GM19397 (cell line): ENCODE measurements at regions not wholly inside any gene's neighbourhood (a gene's known extent, or its start where the extent isn't known, plus 50 kb on each side); places are given as distances from the start of the nearest gene placed in this dataset.
"Not testable (repeated sequence)": the region's sequence is repeated elsewhere in the genome, so short reads cannot be mapped to it uniquely, and the experiment has no call there.

ENCODE experiments used
- ATAC-seq: cut with Tn5 transposase; IDR thresholded peaks from one replicate; pipeline ENCODE4 v1.9.1; 2021; ENCODE audit warnings: mild to moderate bottlenecking, moderate library complexity; ENCODE audit not compliant: unreplicated experiment

DNA sequence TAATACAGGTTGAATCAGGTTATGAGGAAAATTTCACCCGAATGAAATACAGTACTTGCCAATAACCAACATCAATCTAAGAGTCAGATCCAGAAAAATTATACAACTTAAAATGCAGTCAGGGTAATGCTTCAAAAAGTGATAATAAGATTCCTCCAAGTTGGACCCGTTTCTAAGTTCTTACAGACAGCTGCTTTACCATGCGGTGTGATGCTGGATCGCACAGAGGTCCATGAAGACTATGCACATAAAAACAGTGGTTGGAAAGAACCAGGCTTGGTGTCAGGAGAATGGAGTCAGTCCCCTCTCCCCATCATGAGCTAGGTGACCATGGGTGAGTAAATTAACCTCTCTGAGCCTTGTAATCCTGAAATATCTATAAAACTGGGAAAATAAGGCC lies 261.3 kb downstream of the QDPR start:
- ATAC-seq = no peak

GRCh38 chr4:17246656-17247055 lies 265.2 kb downstream of the QDPR start:
- ATAC-seq = no peak

DNA sequence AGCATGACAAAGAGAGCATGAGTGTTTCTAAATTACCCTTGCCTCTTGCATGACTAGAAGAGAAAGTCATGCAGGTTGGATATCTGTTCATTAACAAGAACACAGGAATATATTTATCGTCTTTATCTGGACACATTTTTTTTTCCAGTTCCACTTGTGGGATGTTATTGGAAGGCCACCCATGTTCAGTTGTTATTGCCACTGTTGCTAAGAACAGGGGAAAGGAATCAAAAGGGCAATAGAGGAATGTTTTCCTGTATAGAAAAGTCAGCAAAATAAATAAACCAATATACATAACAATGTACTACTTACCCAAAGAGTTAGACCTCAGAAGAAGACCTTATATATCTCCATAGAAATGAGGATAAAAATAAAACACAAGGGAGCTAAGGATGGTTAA lies 270.1 kb downstream of the QDPR start:
- no peak for ATAC-seq

DNA sequence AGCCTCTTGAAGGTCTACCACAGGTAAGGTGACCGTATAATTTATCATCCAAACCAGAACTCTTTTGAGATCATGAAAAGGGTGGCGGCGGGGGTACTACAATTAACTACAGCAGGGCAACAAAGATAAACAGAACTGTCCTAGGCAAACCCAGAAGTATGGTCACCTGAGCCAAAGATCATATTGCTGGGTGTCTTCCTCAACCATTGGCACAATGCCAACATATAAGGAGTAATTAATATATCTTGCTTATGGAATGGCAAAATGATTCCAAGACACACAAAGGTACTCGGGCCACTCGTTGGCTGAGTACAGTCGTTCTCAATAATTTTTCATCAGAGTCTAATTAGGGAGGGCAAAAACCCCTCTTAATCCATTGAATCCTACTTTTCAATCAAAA lies 273.3 kb downstream of the QDPR start:
- no peak for ATAC-seq

DNA sequence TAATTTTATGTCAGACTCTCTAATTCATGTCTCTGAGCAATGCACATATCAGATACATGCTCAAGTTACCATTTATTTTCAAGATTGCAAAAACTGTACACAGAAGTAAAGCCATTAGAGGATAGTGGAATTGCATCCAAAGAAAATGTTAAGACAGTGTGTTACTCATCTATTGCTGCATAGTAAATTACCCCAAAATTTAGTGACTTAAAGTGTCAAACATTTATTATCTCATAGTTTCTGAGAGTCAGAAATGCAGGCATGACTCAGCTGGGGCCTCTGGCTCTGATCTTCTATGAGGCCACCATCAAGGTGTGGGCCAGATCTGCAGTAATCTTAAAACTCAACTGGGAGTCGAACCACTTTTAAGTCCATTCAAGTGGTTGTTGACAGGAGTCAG lies 275.2 kb downstream of the QDPR start:
- ATAC-seq = no peak

GRCh38 chr4:17234678-17235077 lies 277.2 kb downstream of the QDPR start:
- no peak for ATAC-seq

DNA sequence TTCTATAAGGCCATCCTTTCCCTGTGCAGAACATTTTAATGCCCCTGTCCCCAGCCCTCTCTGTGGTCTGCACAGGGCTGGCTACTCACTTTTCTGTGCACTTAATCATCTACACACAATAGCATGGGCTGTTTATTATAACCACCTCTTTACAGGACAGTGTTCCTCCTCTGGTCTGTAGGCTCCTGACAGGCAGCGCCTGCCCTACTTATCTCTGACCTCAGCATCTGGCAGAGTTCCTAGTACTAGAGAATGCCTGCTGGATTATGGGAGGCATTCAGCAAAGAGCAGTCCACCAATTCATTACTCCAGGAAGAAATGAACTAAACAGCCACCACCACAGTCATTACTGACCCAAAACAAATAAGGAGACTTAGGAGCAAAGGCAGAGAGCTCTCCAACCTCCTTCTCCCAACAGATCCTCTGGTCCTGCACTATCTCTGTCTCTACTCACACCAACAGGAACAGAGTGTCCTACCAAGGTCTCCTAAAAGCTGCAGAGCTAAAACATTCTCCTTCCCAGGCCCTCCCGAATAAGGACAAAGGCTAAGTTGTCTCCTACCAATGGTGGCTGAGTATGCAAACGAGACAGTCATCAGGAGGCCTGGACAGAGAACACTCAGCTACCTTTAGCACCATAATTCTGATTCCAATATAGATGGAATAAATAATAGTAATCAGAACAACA lies 279.2 kb downstream of the QDPR start:
- ATAC-seq = no peak

GRCh38 chr4:17231880-17232475 lies 279.9 kb downstream of the QDPR start:
- ATAC-seq = not testable (repeated sequence)

DNA sequence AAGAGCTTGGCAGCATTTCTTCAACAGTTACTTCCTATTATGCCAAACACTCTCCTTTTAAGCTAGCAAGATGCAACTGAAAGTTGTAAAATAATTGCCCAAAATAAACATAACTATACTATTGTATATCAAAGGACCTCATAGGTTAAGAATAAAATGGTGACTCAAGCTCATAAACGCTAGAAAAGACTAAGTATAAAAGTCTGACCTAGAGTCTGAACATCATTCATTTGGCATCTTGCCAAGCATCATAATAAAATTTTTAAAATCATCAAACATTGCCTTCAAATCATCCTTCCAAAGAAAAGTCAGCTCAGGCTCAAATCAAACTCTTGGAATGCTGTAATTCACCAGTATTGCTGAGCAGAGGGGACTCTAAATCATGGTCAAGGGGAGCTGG lies 281.2 kb downstream of the QDPR start:
- ATAC-seq = no peak

DNA sequence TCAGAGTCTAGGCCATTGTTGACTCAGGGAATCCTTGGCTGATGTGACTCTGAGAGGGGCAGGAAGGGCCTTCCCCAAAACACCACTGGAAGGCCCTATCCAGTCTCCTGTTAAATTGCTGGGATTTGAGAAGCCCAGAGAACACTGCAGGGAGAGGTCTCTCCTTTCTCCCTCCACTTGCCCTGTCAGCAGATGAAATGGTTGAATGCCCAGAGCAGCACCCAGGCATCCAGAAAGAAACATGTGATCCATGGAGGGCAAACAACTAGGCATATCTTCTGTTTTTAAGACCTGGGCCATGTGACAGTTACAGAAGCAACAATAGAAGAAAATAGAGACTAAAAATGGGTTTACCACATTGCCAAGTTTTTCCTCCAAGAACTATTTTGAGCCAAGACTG lies 291.1 kb downstream of the QDPR start:
- ATAC-seq = no peak

DNA sequence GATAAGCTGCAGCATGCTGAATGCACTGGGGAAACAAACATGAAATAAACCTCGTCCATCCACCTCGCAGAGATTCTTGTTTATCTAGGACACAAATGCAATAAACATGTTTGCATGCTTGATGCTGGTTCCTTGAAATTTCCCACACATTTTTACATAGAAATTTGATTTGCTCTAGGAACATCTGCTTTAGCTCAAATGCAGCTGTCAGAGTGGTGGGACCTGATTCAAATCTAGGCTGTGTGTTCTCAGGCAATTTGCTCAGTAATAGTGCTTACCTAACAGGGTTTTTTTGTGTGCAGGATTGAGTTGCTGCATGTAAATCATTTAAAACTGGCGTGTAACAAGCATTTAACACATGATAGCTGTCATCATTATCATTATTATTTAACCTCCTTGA lies 293.1 kb downstream of the QDPR start:
- ATAC-seq = no peak

GRCh38 chr4:17206829-17207801 lies 304.8 kb downstream of the QDPR start:
- ATAC-seq = no peak

DNA sequence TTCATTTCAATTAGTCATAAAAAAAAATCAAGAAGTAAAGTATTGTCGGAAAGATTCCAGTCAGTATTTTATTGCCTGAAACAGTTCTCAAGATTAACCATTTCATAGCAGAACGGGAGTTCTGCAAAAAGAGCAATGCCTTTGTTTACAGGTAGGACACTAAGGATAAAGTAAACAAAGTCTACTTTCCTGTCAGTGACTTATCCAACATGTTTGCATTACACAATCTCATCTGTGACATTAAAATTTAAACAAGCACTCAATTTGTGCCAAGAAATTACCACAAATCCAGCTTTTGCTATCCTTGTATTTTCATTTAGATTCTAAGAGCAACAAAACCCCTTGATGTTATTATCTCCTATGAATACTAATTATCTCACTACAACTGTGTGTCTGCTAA lies 306.5 kb upstream of the LDB2 start:
- no peak for ATAC-seq

DNA sequence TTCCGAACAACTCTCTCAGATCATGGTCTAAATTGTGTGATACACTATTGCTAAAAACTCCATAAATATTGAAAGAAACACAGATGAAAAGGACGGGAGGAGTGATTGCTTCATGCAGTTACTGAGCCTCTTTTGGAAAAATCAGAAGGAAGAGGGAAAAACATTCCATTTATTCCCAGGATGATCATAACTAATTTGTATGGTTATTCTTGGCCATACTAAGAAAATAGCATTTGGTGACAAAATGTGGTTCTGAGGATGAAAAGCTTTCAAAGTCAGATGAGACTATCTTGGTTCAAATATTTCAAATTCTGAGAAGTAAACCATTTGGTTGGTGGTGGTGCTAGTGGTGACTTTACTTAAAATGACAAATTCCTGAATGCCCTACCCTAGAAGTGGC lies 305.4 kb upstream of the LDB2 start:
- no peak for ATAC-seq

DNA sequence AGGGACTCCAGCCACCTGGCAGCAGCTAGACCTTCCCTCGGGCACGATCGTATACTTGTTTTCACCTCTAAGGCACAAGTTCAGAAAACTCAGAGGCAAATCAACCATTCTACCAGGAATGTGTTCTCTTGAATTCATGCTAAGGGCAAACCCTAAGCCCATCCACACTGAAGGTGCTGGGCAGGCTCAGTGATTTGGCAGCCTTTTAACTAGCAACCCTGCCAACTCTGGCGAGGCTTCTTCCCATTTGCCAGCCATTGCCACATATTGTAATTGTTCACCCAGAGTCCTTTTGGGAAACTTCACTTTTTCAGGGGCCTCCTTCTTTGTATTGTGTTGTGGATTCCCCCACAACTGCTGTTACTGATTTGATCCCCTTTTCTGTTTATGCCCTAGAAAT lies 298.6 kb upstream of the LDB2 start:
- no peak for ATAC-seq

DNA sequence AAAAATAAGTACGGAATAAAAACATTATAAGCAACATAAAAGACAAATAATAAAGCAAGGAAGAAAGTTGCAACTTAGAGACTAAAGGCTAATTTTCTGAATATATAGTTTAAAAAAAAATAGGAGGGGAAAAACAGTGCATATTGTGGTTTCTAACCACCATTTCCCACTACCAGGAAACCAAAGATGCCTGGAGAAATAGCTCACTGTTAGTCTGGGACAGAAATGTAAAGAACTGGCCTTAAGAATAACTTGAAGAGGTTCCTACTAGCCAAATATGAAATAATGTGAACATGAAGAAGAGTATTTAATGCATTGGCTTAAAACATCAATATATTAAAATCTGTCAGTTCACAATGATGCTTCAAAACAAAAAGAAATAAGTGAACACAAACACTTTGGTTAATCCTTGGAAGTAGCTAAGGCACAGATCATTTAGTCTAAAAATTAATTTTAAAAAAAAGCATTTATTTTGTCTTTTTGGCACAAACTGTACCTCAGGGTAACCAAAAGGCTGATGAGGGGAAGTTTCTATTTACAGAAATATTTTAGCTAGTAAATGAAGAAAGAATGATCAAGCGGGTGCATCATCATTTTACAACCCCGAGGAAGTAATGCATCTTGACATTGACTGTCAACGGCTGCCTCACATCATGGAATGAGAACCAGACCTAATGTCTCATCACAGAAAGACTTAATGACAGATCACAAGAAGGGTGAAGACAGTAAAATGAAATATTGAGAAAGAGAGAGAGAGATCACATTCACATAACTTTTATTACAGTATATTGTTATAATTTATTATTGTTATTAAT lies 297.2 kb upstream of the LDB2 start:
- ATAC-seq = no peak

GRCh38 chr4:17194586-17194985 lies 296.1 kb upstream of the LDB2 start:
- no peak for ATAC-seq

- ATAC-seq = no peak
Measured at GRCh38 chr4:17189759-17190158, 291.3 kb upstream of the LDB2 start.

- no peak for ATAC-seq
Measured at GRCh38 chr4:17189401-17189720, 290.9 kb upstream of the LDB2 start.

- no peak for ATAC-seq
Measured at GRCh38 chr4:17188547-17189400, 290.3 kb upstream of the LDB2 start.
